HG03342 (cell line): ENCODE measurements at regions not wholly inside any gene's neighbourhood (a gene's known extent, or its start where the extent isn't known, plus 50 kb on each side); places are given as distances from the start of the nearest gene placed in this dataset.

Source experiments
- ATAC-seq: cut with Tn5 transposase; IDR thresholded peaks from one replicate; pipeline ENCODE4 v1.9.1; 2021; ENCODE audit warnings: mild to moderate bottlenecking, moderate library complexity; ENCODE audit not compliant: unreplicated experiment

GRCh38 chr2:82317012-82317411 lies 2012.5 kb upstream of the LRRTM1 start:
- ATAC-seq = no peak

- no peak for ATAC-seq
Measured at GRCh38 chr2:82316586-82316985, 2012.0 kb upstream of the LRRTM1 start.

GRCh38 chr2:82314836-82315472 lies 2010.4 kb upstream of the LRRTM1 start:
- no peak for ATAC-seq

GRCh38 chr2:82307511-82307910 lies 2003.0 kb upstream of the LRRTM1 start:
- ATAC-seq = no peak

GRCh38 chr2:82301506-82301905 lies 1997.0 kb upstream of the LRRTM1 start:
- no peak for ATAC-seq

- ATAC-seq = no peak
Measured at GRCh38 chr2:82289446-82289845, 1984.9 kb upstream of the LRRTM1 start.

- ATAC-seq = no peak
Measured at GRCh38 chr2:82283075-82283474, 1978.5 kb upstream of the LRRTM1 start.

- no peak for ATAC-seq
Measured at GRCh38 chr2:82282111-82282882, 1977.7 kb upstream of the LRRTM1 start.

GRCh38 chr2:82279367-82279766 lies 1974.8 kb upstream of the LRRTM1 start:
- no peak for ATAC-seq

GRCh38 chr2:82278416-82278815 lies 1973.9 kb upstream of the LRRTM1 start:
- ATAC-seq = no peak

- no peak for ATAC-seq
Measured at GRCh38 chr2:82275599-82275998, 1971.0 kb upstream of the LRRTM1 start.

GRCh38 chr2:82268446-82268845 lies 1963.9 kb upstream of the LRRTM1 start:
- ATAC-seq = no peak

GRCh38 chr2:82260521-82260920 lies 1956.0 kb upstream of the LRRTM1 start:
- no peak for ATAC-seq

- ATAC-seq = no peak
Measured at GRCh38 chr2:82259551-82259950, 1955.0 kb upstream of the LRRTM1 start.

GRCh38 chr2:82257796-82258555 lies 1953.4 kb upstream of the LRRTM1 start:
- no peak for ATAC-seq

- no peak for ATAC-seq
Measured at GRCh38 chr2:82256983-82257632, 1952.6 kb upstream of the LRRTM1 start.

- no peak for ATAC-seq
Measured at GRCh38 chr2:82256288-82256687, 1951.7 kb upstream of the LRRTM1 start.

GRCh38 chr2:82254728-82255127 lies 1950.2 kb upstream of the LRRTM1 start:
- no peak for ATAC-seq

GRCh38 chr2:82246220-82246775 lies 1941.7 kb upstream of the LRRTM1 start:
- no peak for ATAC-seq

- no peak for ATAC-seq
Measured at GRCh38 chr2:82239176-82239575, 1934.6 kb upstream of the LRRTM1 start.
